GM21576 (cell line): ENCODE measurements at regions not wholly inside any gene's neighbourhood (a gene's known extent, or its start where the extent isn't known, plus 50 kb on each side); places are given as distances from the start of the nearest gene placed in this dataset.
"Not testable (repeated sequence)": the region's sequence is repeated elsewhere in the genome, so short reads cannot be mapped to it uniquely, and the experiment has no call there.

Source experiments
- ATAC-seq: cut with Tn5 transposase; IDR thresholded peaks from one replicate; pipeline ENCODE4 v1.9.1; 2021; ENCODE audit warnings: mild to moderate bottlenecking, moderate library complexity; ENCODE audit not compliant: unreplicated experiment

DNA sequence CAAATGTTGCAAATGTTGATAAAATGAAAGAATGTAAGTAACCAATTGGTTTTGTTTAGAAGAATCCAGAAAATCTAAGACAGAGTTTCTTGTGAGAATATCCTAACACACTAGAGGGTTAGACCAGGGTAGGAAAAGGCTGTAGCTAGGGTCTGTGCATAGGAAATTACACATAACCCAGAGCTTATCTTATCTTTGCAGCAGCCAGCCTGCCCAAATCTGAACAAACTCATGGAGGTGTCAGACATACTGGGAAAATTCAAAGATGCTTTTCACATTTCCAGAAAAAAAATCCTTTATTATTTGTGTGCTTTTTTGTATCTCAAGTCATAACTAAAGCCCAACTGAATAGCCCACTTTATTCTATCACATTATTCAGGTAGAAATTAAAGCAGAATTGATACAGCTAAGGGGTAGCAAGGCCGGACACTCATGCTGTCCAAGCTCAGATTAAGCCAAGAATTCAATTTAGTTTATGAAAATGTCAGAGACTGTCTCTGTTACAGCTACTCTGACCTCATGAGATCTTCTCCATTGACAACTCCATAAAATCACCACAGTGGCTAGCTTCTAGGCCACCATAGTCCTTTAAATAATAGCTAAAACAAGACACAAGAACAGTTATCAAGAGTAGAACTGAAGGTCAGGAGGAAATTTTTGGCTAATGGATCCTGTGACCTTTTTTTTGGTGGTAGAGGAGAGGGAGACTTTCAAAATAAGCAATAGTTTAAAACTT is 169.6 kb upstream of the RASSF8 start:
- ATAC-seq: no peak

DNA sequence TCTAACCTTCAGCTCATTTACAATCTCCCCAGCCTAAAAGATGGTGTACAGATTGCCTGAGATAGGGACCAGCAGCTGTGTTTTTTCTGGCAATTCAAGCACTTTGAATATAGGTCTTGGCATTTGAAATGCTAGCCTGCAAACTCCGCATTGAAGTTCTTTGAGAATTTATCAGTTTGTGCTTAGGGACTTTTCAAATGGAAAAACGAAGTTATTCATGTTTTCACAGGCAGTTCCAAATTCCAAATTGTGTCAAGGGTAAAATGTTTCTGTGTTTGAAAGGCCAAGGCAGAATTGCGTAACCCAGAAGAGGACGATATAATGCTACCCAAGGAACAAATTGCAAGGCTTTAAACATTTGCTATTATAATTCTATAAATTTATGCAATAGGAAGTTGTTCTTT is 168.9 kb upstream of the RASSF8 start:
- ATAC-seq: no peak

DNA sequence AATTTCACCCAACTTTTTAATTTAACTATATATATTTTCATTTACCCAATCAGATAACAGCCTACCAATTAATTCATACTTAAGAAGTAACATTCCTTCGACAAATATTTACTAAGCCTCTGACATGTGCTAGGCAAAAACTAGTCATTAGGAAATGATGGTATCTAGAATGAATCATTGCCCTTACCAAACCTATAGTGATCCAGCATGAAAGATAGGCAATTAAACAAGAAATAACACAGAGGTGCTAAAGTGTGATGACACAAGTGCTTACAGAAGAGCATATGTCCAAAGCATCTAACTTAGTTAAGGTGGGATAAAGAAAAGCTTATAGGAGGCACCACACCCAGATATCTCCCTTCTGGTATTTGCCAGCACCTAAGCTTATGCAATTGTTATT is 166.5 kb upstream of the RASSF8 start:
- ATAC-seq: no peak

DNA sequence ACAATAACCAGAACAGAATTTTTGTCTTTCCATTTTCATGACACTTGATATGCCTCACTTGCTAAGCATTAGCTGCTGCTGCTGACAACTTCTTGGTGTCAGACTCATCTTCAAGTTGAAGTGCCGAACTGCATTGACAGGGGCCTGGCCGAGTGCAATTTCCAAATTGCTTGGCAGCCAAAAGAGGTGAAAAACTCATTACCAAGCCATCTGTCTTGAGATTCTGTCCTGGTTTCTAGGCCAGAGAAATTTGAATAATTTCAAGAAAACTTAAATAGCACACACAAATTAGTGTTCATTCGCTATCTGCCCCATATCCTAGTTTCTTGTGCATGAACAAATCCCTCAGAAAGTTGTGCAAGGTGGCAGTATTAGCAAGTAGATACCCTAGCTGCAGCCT is 165.3 kb upstream of the RASSF8 start:
- ATAC-seq: no peak

DNA sequence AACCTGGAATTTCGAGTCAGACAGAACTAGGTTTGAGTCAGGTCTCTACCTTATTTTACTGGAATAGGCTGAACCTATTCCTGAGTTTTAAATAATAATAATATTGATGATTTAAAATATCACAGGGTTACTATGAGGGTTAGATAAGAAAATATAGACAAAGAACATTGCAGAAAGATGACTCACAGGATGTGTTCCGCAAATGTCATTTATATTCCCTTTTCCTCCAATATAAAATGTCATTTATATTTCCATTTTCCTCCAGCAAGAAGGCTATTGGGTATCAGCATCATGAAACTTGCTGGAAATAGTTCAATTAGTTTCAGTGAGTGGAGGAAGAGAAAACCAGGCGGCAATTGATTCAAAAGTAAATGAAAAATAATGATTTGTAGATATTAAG is 163.9 kb upstream of the RASSF8 start:
- ATAC-seq: no peak

DNA sequence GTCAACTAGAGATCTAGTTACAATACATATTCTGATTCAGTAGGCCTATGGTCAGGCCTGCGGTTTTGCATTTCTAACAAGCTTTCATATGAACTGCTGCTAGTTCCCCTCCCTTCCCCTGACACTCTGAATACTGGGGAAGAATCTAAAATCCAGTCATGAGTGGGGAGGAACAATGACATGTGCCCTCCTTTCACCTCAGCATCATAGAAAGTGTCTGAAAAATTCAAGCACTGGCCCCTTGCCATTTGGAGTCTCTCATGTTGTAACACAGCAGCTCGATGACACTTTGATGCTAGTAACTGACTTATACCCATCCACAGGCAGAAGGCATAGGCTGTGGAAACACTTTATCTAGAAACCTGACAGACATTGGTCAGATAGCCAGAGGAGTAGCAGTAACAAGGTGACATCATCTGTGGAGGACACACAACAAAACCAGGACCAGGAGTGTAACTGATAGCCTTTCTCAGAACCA is 161.9 kb upstream of the RASSF8 start:
- ATAC-seq: no peak

DNA sequence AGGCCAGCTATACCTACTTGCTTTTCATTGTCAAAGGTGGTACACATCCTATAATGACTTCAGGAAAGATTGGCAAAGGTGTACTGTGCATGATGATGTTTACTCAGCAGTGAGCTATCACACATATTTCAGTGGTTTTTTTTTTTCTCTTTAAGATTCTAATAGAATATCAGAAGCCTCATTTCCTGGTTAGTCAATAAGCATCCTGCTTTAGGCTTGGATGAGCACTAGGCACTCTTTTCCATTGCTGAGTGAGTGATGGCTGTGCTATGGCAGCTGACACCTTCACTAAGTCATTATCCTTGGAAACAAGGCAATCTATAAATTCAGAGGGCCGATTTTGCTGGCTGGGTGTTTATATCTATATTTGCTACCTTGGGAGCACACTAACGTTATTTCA is 161.1 kb upstream of the RASSF8 start:
- no peak for ATAC-seq

DNA sequence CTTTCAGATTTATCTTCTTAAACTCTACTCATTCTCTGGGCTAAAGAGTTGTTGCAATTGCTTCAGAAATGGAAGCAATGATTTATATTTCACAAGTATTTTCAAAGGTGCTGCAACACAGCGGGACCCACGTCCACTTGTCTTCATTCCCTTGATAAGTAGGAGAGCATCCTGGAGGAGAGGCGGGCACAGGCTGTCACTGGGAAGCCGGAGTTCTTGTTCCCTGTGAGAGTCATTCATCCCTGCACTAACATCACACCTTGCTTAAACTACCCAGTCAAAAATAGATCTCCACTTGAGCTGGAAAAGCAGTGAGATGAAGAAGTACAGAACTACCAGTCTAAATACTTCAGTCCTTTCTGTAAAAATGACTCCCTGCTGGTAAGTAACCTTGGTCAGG is 160.5 kb upstream of the RASSF8 start:
- no peak for ATAC-seq

DNA sequence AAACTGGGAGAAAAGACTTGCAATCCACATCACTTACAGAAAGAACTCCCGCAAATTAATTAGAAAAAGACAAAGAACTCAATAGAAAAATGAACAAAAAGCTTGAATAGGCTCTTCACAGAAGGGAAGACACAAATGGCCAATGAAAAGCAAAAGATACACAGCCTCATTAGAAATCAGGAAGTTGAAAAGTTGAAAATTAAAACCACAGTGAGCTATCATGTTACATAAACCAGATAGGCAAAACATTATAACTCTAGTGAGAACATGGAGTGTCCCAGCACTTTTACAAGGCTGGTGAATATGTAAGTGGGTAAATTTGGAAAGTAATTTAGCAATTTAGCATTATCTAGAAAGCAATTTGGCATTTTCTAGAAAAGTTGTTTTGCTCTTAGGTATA is 158.4 kb upstream of the RASSF8 start:
- ATAC-seq: no peak

DNA sequence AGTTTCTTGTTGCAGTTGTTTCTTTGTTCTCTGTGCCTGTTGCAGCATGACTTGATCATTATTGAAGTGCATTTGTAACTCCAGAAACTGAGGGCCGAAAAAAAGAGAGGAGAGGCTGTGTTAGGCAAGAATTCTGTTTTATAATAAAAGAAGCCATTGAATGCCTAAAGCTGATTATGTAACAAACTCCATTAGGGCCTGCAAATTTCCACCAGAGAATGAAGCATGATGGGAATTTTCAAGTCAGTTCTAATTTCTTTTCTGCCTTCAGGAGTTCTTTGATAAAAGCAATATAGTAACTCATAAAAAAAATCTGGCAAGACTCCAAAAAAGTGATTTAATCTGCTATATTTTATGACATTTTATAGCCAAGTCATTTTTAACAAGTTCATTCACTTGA is 156.7 kb upstream of the RASSF8 start:
- no peak for ATAC-seq

DNA sequence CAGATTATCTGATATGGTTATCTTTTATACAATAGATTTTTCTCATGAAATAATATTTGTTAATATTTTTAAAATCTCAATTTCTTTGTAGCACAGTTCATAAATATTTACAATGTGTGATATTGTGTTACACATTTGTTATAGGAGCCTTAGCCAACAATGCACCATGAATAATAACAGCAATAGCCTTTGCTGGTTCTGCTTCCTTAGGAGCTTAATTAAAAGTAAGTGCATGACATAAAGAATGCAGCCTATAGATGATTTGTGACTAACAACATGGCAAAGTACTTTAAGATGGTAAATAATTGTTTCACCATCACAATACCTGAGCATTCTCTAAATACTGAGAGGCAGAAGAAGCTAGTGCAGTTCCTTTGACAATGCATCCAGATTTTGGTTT is 156.3 kb upstream of the RASSF8 start:
- no peak for ATAC-seq

DNA sequence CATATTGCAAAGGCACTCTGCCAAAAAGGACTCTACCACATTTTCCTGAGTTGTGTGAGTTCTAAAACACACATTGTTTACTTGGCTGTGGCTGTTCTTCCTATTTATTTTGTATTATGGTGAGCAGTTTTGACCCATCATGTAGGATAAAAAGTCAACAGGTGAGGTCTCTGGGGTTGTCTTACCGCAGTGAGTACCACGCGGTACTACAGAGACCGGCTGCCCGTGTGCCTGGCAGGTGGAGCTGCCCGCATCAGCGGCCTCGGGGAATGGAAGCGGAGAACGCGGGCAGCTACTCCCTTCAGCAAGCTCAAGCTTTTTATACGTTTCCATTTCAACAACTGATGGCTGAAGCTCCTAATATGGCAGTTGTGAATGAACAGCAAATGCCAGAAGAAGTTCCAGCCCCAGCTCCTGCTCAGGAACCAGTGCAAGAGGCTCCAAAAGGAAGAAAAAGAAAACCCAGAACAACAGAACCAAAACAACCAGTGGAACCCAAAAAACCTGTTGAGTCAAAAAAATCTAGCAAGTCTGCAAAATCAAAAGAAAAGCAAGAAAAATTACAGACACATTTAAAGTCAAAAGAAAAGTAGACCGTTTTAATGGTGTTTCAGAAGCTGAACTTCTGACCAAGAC is 155.3 kb upstream of the RASSF8 start:
- ATAC-seq: not testable (repeated sequence)

DNA sequence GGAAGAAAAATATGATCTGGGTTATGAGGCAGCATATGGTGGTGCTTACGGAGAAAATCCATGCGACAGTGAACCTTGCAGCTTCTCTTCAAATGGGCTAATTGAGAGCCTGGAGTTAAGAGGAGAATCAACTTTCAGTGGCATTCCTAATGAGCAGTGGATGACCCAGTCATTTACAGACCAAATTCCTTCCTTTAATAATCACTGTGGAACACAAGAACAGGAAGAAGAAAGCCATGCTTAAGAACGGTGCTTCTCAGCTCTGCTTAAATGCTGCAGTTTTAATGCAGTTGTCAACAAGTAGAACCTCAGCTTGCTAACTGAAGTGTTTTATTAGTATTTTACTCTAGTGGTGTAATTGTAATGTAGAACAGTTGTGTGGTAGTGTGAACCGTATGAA is 154.2 kb upstream of the RASSF8 start:
- not testable (repeated sequence) for ATAC-seq

DNA sequence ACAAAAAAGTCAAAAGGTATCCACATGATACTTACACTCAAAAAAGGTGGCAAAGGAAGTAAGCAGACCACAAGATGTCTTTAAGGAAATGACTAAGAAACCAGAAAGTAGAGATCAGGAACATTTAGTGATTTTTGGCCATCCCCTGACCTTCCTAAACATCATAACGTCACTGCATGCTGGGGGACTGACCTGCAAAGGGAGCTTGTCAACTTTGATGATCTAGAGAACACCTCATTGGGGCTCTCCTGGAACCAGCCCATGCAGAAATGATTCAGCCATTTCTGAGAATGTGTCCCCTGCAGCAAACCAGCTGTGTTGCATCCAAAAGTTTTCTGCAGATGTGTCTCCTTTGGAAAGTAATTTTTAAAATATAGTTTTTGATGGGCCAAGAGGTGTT is 152.2 kb upstream of the RASSF8 start:
- no peak for ATAC-seq

DNA sequence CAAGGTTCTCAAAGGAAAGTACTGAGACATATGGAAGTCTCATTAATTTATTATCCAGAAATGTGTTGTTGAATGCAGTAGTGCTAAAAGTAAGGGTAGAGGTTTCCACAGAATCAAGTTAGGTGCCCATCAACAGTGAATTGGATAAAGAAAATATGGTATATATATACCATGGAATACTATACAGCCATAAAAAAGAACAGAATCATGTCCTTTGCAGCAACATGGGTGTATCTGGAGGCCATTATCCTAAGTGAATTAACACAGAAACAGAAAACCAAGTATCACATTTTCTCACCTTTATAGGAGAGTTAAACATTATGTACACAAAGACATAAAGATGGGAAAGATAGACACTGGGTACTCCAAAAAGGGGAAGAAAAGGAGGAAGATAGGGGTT is 149.9 kb upstream of the RASSF8 start:
- ATAC-seq: no peak

DNA sequence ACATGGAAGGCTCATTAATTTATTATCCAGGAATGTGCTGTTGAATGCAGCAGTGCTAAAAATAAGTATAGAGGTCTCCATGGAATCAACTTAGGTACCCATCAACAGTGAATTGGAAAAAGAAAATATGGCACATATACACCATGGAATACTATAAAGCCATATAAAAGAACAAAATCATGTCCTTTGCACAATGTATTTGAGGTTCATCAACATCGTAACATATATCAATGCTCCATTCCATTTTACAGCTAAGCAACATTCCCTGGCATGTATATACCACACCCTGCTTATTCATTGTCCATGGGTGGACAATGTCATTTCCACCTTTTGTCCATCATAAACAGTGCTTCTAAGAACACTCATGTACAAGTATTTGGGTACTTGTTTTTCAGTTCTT is 147.8 kb upstream of the RASSF8 start:
- ATAC-seq: no peak

DNA sequence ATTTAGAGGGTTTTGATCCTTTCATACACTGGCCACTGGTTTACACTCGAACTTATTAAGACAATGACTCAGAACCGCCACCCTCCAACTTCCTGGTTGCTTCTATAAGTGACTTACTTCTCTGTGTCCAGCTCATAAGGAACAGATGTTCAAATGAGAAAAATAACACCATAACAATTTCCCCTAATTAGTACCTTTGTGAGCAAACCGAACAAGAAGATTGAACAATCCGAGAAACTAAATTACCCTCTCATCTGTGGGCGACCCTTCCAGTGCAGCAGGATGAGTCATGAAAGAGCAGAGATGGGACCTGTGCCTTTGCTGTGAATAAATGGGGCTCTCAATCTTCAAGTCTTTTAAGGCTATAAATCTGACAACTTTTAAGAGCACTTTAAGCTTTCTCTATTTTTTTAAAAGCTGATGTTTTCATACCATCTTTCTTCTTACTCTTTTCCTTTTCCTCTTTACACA is 146.8 kb upstream of the RASSF8 start:
- ATAC-seq: peak; percentile 65

DNA sequence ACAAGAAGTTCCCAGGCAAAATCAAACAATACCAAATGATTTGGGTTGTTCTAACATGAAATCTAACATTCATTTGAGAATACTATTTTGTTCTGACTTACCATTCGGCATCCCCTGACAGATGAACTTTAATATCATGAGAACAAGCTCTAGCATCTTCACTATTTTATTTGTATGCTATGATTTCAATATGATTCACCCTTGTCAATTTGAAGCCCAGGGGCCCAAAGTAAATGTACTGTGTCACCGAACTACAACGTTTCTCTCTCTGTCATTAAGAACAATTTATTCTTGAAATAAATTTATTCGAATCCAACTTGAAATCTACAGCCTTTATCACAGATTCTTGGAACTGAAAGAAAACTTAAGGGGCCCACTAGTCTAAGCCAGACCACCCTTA is 146.2 kb upstream of the RASSF8 start:
- ATAC-seq: no peak

DNA sequence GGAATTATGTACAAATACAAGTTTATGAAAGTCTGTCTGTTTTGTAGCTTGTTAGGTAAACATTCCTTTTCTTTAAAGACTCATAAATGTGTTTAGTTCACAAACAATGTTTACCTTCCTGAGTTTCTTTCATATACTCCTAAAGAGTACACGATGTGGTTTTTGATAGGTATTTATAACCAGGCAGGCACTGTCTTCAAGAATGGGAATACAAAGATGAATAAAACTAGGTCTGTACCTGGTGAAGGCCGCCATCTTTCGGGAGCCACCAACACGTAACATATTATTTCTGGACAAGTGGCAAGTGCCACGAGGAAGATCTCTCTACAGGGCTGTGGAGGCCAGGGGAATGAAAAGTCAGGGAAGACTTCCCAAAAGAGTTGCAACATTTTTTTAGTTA is 144.6 kb upstream of the RASSF8 start:
- no peak for ATAC-seq

DNA sequence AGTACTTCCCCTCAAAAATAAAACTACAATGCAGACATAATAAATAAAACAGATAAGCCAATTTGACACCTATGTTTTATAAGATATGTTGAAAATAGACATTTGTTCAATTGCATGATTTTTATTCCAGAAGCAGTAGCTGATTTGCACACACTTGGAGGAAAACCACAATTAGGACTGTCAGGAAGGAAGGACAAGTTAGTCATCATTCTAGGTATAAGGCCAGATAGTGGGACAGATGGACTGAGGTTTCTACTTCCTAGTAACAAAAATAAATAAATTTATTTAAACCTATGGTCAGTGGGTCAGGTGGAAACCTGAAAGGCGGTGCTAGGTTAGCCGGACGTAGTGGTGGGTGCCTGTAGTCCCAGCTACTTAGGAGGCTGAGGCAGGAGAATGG is 141.8 kb upstream of the RASSF8 start:
- ATAC-seq: no peak

DNA sequence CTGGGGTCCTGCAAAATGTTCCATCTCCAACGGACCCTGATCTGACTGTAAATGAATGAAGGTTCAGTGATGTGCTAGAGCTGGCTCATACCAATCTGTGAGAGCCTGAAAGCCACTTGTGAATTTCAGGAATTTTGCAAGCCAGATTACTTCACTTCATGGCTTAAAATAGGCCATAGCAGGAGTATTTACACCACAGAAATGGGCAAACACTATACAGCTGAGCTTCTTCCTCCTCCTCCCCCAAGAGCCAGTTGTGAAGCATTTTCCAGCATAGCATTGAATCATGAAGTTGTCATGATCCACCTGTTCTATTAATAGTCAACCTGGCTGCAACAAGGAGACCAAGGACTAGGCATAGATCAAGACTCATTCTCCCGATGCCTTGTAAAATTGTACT is 141.3 kb upstream of the RASSF8 start:
- ATAC-seq: no peak

DNA sequence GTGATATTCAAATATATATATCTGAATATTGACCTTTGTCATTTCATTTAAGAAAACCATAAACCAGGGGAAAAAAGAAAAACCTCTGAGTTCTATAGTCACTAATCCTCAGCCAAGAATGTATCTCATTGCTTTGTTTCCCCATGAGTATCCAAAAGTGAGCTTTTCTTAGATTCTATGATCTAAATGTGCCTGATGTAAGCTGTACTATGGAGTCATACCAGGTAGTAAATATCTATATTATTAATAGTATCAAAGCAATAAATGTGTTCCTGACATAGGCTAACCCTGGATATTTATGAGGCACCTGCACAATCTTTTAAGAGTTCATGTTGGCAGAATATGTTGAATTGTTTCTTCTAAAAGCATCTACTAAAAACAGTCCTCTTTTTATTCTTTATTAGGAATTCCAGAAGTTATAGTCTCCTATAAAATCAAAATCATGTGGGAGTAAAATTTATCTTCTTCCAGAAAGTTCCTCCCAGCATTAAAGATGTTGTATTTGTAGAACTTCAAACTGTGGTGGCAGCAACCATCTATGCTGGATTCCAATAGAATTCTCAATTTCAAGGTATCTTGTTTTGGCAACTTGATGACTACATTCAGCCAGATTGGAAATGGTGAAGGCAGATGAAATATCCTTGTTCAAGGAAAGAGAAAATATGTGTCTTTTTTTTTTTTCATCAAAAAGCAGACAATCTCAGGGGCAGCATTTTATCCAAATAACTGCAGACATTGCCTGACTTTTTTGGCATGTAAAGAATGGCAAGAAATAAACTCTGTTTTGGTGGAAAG is 139.7 kb upstream of the RASSF8 start:
- no peak for ATAC-seq
